ENCODE measurements at regions not wholly inside any gene's neighbourhood (a gene's known extent, or its start where the extent isn't known, plus 50 kb on each side); places are given as distances from the start of the nearest gene placed in this dataset.
"Not testable (repeated sequence)": the region's sequence is repeated elsewhere in the genome, so short reads cannot be mapped to it uniquely, and the experiment has no call there.

GRCh38 chr7:39758234-39758970 is 135.0 kb downstream of the RALA start:
- no peak for DNase-seq

GRCh38 chr7:39761449-39761848 is 138.1 kb downstream of the RALA start:
- DNase-seq, result no peak

- not testable (repeated sequence) for DNase-seq
These were observed 139.1 kb downstream of the RALA start for GRCh38 chr7:39762466-39762865.

- DNase-seq, result not testable (repeated sequence)
These were observed 139.5 kb downstream of the RALA start for GRCh38 chr7:39762881-39763280.

- DNase-seq, result not testable (repeated sequence)
These were observed 142.5 kb downstream of the RALA start for GRCh38 chr7:39765833-39766232.

- DNase-seq, result not testable (repeated sequence)
These were observed 145.1 kb downstream of the RALA start for GRCh38 chr7:39768439-39768838.

- DNase-seq, result not testable (repeated sequence)
These were observed 151.0 kb downstream of the RALA start for GRCh38 chr7:39774341-39774851.

- DNase-seq, result not testable (repeated sequence)
These were observed 158.2 kb downstream of the RALA start for GRCh38 chr7:39781557-39781956.

- DNase-seq, result not testable (repeated sequence)
These were observed 163.1 kb downstream of the RALA start for GRCh38 chr7:39786440-39786839.

- DNase-seq, result not testable (repeated sequence)
These were observed 159.0 kb upstream of the CDK13 start for GRCh38 chr7:39791035-39791434.

GRCh38 chr7:39791911-39792310 is 158.1 kb upstream of the CDK13 start:
- DNase-seq, result not testable (repeated sequence)

GRCh38 chr7:39793026-39793425 is 157.0 kb upstream of the CDK13 start:
- not testable (repeated sequence) for DNase-seq

GRCh38 chr7:39793851-39794250 is 156.2 kb upstream of the CDK13 start:
- not testable (repeated sequence) for DNase-seq

- DNase-seq, result not testable (repeated sequence)
These were observed 153.1 kb upstream of the CDK13 start for GRCh38 chr7:39796947-39797346.

GRCh38 chr7:39798077-39798476 is 152.0 kb upstream of the CDK13 start:
- not testable (repeated sequence) for DNase-seq

GRCh38 chr7:39808796-39809481 is 141.1 kb upstream of the CDK13 start:
- DNase-seq, result no peak

GRCh38 chr7:39810204-39810642 is 139.8 kb upstream of the CDK13 start:
- no peak for DNase-seq

GRCh38 chr7:39810710-39811109 is 139.3 kb upstream of the CDK13 start:
- DNase-seq, result no peak

GRCh38 chr7:39811161-39811614 is 138.9 kb upstream of the CDK13 start:
- peak; percentile 47 for DNase-seq

- DNase-seq, result no peak
These were observed 133.5 kb upstream of the CDK13 start for GRCh38 chr7:39816462-39817060.

GRCh38 chr7:39819514-39819913 is 130.5 kb upstream of the CDK13 start:
- DNase-seq, result no peak

- DNase-seq, result no peak
These were observed 125.4 kb upstream of the CDK13 start for GRCh38 chr7:39824456-39825200.

Measured in GOT3 (cell line).